HT-29 (cell line): ENCODE measurements at regions not wholly inside any gene's neighbourhood (a gene's known extent, or its start where the extent isn't known, plus 50 kb on each side); places are given as distances from the start of the nearest gene placed in this dataset.
A peak's percentile ranks its signal among the peaks of the same experiment; 100 is the strongest.

ENCODE experiments used
- DNase-seq: peaks from one replicate; pipeline ENCODE4 v3.0.0-alpha.2; 2015; ENCODE audit warnings: low spot score

- no peak for DNase-seq
Measured at GRCh38 chr3:117874904-117875874, 1159.5 kb downstream of the IGSF11 start.

- DNase-seq: no peak
Measured at GRCh38 chr3:117875887-117876286, 1158.8 kb downstream of the IGSF11 start.

GRCh38 chr3:117880638-117881037 lies 1154.0 kb downstream of the IGSF11 start:
- DNase-seq: no peak

- no peak for DNase-seq
Measured at GRCh38 chr3:117881210-117881609, 1153.4 kb downstream of the IGSF11 start.

GRCh38 chr3:117885011-117885441 lies 1149.6 kb downstream of the IGSF11 start:
- no peak for DNase-seq

GRCh38 chr3:117886147-117886546 lies 1148.5 kb downstream of the IGSF11 start:
- DNase-seq: no peak

GRCh38 chr3:117887031-117887430 lies 1147.6 kb downstream of the IGSF11 start:
- DNase-seq: no peak

- DNase-seq: no peak
Measured at GRCh38 chr3:117887901-117888300, 1146.7 kb downstream of the IGSF11 start.

- no peak for DNase-seq
Measured at GRCh38 chr3:117892431-117892841, 1142.2 kb downstream of the IGSF11 start.

- no peak for DNase-seq
Measured at GRCh38 chr3:117893001-117893400, 1141.6 kb downstream of the IGSF11 start.

GRCh38 chr3:117893638-117894037 lies 1141.0 kb downstream of the IGSF11 start:
- DNase-seq: no peak

- DNase-seq: peak; percentile 76
Measured at GRCh38 chr3:117898722-117899522, 1135.7 kb downstream of the IGSF11 start.

GRCh38 chr3:117903226-117903625 lies 1131.4 kb downstream of the IGSF11 start:
- no peak for DNase-seq

GRCh38 chr3:117910820-117911521 lies 1123.7 kb downstream of the IGSF11 start:
- no peak for DNase-seq

- no peak for DNase-seq
Measured at GRCh38 chr3:117912352-117912751, 1122.3 kb downstream of the IGSF11 start.

GRCh38 chr3:117914540-117915100 lies 1120.0 kb downstream of the IGSF11 start:
- no peak for DNase-seq

- DNase-seq: no peak
Measured at GRCh38 chr3:117916839-117917238, 1117.8 kb downstream of the IGSF11 start.

- no peak for DNase-seq
Measured at GRCh38 chr3:117919621-117920020, 1115.0 kb downstream of the IGSF11 start.

GRCh38 chr3:117920253-117920898 lies 1114.3 kb downstream of the IGSF11 start:
- DNase-seq: no peak

GRCh38 chr3:117921411-117921810 lies 1113.2 kb downstream of the IGSF11 start:
- no peak for DNase-seq

GRCh38 chr3:117922039-117922438 lies 1112.6 kb downstream of the IGSF11 start:
- DNase-seq: no peak
